ENCODE measurements at regions not wholly inside any gene's neighbourhood (a gene's known extent, or its start where the extent isn't known, plus 50 kb on each side); places are given as distances from the start of the nearest gene placed in this dataset.

DNA sequence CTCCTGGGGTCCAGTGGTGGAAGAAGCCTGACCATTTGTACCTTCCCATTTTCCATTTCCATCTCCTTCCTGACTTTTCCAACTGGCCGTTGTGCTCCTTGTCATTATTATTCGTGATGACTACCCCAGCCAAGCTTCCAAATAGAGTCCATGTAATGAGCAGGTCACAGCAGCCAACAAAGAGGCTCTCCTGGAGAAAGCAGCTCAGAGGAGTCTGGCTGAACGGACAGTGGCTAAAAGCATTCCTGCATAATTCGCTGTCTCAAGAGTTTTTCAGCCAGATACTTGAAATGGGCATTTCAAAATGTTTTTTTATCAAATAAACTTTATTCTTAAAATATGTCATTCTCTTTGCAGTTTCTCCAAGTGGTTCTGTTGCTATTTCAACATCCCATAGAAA is 458.6 kb downstream of the INHBA start:
- TF ChIP-seq, protein P1, sequence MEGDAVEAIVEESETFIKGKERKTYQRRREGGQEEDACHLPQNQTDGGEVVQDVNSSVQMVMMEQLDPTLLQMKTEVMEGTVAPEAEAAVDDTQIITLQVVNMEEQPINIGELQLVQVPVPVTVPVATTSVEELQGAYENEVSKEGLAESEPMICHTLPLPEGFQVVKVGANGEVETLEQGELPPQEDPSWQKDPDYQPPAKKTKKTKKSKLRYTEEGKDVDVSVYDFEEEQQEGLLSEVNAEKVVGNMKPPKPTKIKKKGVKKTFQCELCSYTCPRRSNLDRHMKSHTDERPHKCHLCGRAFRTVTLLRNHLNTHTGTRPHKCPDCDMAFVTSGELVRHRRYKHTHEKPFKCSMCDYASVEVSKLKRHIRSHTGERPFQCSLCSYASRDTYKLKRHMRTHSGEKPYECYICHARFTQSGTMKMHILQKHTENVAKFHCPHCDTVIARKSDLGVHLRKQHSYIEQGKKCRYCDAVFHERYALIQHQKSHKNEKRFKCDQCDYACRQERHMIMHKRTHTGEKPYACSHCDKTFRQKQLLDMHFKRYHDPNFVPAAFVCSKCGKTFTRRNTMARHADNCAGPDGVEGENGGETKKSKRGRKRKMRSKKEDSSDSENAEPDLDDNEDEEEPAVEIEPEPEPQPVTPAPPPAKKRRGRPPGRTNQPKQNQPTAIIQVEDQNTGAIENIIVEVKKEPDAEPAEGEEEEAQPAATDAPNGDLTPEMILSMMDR (conservative IDR thresholded peaks at IDR 0.05; ENCODE audit: low read length) = no peak
- no peak for TF ChIP-seq EZH2phosphoT487 (IDR thresholded peaks at IDR 0.05; ENCODE audit: borderline replicate concordance)
- H3K27me3 ChIP-seq (ENCODE audit: insufficient read depth, low read length, poor library complexity, severe bottlenecking) = no peaks in the 10 kb centered on the region

DNA sequence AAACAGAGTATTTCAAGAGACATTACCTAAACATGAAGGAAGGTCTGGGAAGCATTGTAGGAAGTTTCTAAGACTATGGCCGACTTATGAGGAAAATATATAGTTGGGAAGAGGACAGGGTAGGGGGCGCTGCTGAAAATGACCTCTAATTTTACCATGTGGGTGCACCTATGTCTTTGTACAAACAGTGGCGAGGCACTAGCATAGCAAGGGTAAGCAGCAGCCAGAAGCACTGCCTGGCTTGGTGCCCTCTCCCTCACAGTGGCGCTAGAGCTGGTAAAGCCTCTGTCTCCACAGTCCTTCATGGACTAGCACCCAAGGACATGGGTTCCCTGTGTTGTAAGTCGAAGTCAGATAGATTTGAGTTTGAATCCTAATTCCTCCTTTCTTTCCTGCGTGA is 461.2 kb downstream of the INHBA start:
- Histone ChIP-seq H2AFZ (ENCODE audit: low read length) (no peak overlapping the region), H3F3A (ENCODE audit: low read depth) (no peaks in the 10 kb centered on the region), H3K27me3 (ENCODE audit: insufficient read depth, low read length, poor library complexity, severe bottlenecking) (no peaks in the 10 kb centered on the region), H3K4me2 (ENCODE audit: low read depth, low read length, poor library complexity, severe bottlenecking) (no peak overlapping the region), H3K36me3 (ENCODE audit: insufficient read depth, low read length) (no peaks in the 10 kb centered on the region), H3K9me2 (replicated peaks; ENCODE audit: low read depth, low read length) (no peaks in the 10 kb centered on the region), H3K4me3 (ENCODE audit: low read length, poor library complexity, severe bottlenecking) (no peak overlapping the region), H3K9ac (ENCODE audit: low read depth, low read length, poor library complexity, severe bottlenecking) (no peak overlapping the region), H3K9me3 (ENCODE audit: insufficient read depth, low read depth, low read length) (no peaks in the 10 kb centered on the region), H3K4me1 (ENCODE audit: insufficient read depth, low read length, poor library complexity, severe bottlenecking) (no peaks in the 10 kb centered on the region), H3K79me2 (ENCODE audit: insufficient read depth, low read length) (no peaks in the 10 kb centered on the region), H4K20me1 (ENCODE audit: insufficient read depth, low read length, poor library complexity, severe bottlenecking) (no peaks in the 10 kb centered on the region)
- TF ChIP-seq EZH2phosphoT487 (IDR thresholded peaks at IDR 0.05; ENCODE audit: borderline replicate concordance) = no peak
- TF ChIP-seq, protein P1 (conservative IDR thresholded peaks at IDR 0.05; ENCODE audit: low read length) = no peak

More for the DNA sequence above, 458.6 kb downstream of the INHBA start:
- Histone ChIP-seq H3K4me2 (ENCODE audit: low read depth, low read length, poor library complexity, severe bottlenecking) (no peak overlapping the region), H3K4me3 (ENCODE audit: low read length, poor library complexity, severe bottlenecking) (no peak overlapping the region), H3K9me3 (ENCODE audit: insufficient read depth, low read depth, low read length) (no peaks in the 10 kb centered on the region), H3K36me3 (ENCODE audit: insufficient read depth, low read length) (no peaks in the 10 kb centered on the region), H3F3A (ENCODE audit: low read depth) (no peaks in the 10 kb centered on the region), H3K9ac (ENCODE audit: low read depth, low read length, poor library complexity, severe bottlenecking) (no peak overlapping the region), H2AFZ (ENCODE audit: low read length) (no peak overlapping the region), H3K4me1 (ENCODE audit: insufficient read depth, low read length, poor library complexity, severe bottlenecking) (no peaks in the 10 kb centered on the region), H3K79me2 (ENCODE audit: insufficient read depth, low read length) (no peaks in the 10 kb centered on the region), H4K20me1 (ENCODE audit: insufficient read depth, low read length, poor library complexity, severe bottlenecking) (no peaks in the 10 kb centered on the region), H3K9me2 (replicated peaks; ENCODE audit: low read depth, low read length) (no peaks in the 10 kb centered on the region)

DNA sequence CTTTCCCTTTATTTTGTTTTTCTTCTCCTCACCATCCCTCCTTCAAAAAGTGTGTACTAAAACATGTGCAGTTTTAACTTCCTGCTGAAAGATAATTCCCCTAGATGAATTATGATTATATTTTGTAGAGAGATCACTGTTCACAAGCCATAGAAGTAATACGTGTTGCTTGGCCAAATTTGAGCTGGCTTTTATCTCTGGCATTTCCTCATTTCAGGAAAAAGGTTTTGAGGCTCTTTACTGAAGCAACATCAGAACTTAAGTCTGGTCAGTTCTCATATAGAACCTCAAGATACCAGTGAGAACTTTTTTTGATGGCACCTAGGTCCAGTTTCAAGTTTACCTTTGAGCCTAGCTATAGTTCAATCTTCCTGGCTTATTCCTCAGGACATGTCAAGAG is 463.3 kb downstream of the INHBA start:
- Histone ChIP-seq H3K27me3 (ENCODE audit: insufficient read depth, low read length, poor library complexity, severe bottlenecking) (no peaks in the 10 kb centered on the region), H3K79me2 (ENCODE audit: insufficient read depth, low read length) (no peaks in the 10 kb centered on the region), H3K36me3 (ENCODE audit: insufficient read depth, low read length) (no peaks in the 10 kb centered on the region), H3F3A (ENCODE audit: low read depth) (no peaks in the 10 kb centered on the region), H3K4me3 (ENCODE audit: low read length, poor library complexity, severe bottlenecking) (no peak overlapping the region), H3K9me3 (ENCODE audit: insufficient read depth, low read depth, low read length) (no peaks in the 10 kb centered on the region), H4K20me1 (ENCODE audit: insufficient read depth, low read length, poor library complexity, severe bottlenecking) (no peaks in the 10 kb centered on the region), H3K4me1 (ENCODE audit: insufficient read depth, low read length, poor library complexity, severe bottlenecking) (no peaks in the 10 kb centered on the region), H3K9me2 (replicated peaks; ENCODE audit: low read depth, low read length) (no peaks in the 10 kb centered on the region), H3K4me2 (ENCODE audit: low read depth, low read length, poor library complexity, severe bottlenecking) (no peak overlapping the region), H3K9ac (ENCODE audit: low read depth, low read length, poor library complexity, severe bottlenecking) (no peak overlapping the region), H2AFZ (ENCODE audit: low read length) (no peak overlapping the region)
- TF ChIP-seq, protein P1 (conservative IDR thresholded peaks at IDR 0.05; ENCODE audit: low read length) = no peak
- no peak for TF ChIP-seq EZH2phosphoT487 (IDR thresholded peaks at IDR 0.05; ENCODE audit: borderline replicate concordance)
